Neural cell (in vitro differentiated cells): ENCODE measurements at regions not wholly inside any gene's neighbourhood (a gene's known extent, or its start where the extent isn't known, plus 50 kb on each side); places are given as distances from the start of the nearest gene placed in this dataset.

Experiments
- CTCF ChIP-seq: fragments of 450-650 bp; IDR thresholded peaks from 2 replicates; pipeline ENCODE4 v1.5.1; 2014; ENCODE audit warnings: antibody characterized with exemption, mild to moderate bottlenecking, moderate library complexity; ENCODE audit not compliant: poor library complexity, severe bottlenecking
- EP300 ChIP-seq: fragments of 450-650 bp; conservative IDR thresholded peaks from 2 replicates; pipeline ENCODE4 v1.6.1; 2014; ENCODE audit warnings: antibody characterized with exemption, mild to moderate bottlenecking, moderate library complexity; ENCODE audit not compliant: poor library complexity, severe bottlenecking
- EZH2 ChIP-seq: fragments of 200-600, 300-800 bp; shearing (Covaris generic), sonication (generic); IDR thresholded peaks from 2 replicates; pipeline ENCODE4 v1.6.1; 2014; ENCODE audit warnings: antibody characterized with exemption, low read length, borderline replicate concordance, mild to moderate bottlenecking; ENCODE audit not compliant: insufficient read depth, poor library complexity, severe bottlenecking
- MXI1 ChIP-seq: fragments of 450-650 bp; conservative IDR thresholded peaks from 2 replicates; pipeline ENCODE4 v1.6.1; 2014; ENCODE audit warnings: antibody characterized with exemption, mild to moderate bottlenecking; ENCODE audit not compliant: poor library complexity, severe bottlenecking
- POLR2AphosphoS5 ChIP-seq: IDR thresholded peaks from 2 replicates; pipeline ENCODE4 v1.6.1; 2012
- RAD21 ChIP-seq: fragments of 450-650 bp; conservative IDR thresholded peaks from 2 replicates; pipeline ENCODE4 v1.6.1; 2014; ENCODE audit warnings: antibody characterized with exemption, mild to moderate bottlenecking, moderate library complexity
- SMC3 ChIP-seq: fragments of 450-650 bp; conservative IDR thresholded peaks from 2 replicates; pipeline ENCODE4 v1.6.1; 2014; ENCODE audit warnings: antibody characterized with exemption, mild to moderate bottlenecking, moderate library complexity; ENCODE audit not compliant: poor library complexity
- TAF1 ChIP-seq: IDR thresholded peaks from 2 replicates; pipeline ENCODE4 v1.6.1; 2012; ENCODE audit warnings: low read depth
- TF ChIP-seq, protein P1 (sequence below): IDR thresholded peaks from 2 replicates; pipeline ENCODE4 v1.6.1; 2012; ENCODE audit warnings: borderline replicate concordance

- TF ChIP-seq, protein P1, sequence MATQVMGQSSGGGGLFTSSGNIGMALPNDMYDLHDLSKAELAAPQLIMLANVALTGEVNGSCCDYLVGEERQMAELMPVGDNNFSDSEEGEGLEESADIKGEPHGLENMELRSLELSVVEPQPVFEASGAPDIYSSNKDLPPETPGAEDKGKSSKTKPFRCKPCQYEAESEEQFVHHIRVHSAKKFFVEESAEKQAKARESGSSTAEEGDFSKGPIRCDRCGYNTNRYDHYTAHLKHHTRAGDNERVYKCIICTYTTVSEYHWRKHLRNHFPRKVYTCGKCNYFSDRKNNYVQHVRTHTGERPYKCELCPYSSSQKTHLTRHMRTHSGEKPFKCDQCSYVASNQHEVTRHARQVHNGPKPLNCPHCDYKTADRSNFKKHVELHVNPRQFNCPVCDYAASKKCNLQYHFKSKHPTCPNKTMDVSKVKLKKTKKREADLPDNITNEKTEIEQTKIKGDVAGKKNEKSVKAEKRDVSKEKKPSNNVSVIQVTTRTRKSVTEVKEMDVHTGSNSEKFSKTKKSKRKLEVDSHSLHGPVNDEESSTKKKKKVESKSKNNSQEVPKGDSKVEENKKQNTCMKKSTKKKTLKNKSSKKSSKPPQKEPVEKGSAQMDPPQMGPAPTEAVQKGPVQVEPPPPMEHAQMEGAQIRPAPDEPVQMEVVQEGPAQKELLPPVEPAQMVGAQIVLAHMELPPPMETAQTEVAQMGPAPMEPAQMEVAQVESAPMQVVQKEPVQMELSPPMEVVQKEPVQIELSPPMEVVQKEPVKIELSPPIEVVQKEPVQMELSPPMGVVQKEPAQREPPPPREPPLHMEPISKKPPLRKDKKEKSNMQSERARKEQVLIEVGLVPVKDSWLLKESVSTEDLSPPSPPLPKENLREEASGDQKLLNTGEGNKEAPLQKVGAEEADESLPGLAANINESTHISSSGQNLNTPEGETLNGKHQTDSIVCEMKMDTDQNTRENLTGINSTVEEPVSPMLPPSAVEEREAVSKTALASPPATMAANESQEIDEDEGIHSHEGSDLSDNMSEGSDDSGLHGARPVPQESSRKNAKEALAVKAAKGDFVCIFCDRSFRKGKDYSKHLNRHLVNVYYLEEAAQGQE, result no peak
- TF ChIP-seq CTCF (no peak), SMC3 (no peak), RAD21 (no peak), EP300 (no peak), POLR2AphosphoS5 (no peak), TAF1 (no peak), EZH2 (no peak), MXI1 (no peak)
These were observed 169.7 kb upstream of the SATB2 start for GRCh38 chr2:199627417-199627816.
